ENCODE measurements at regions not wholly inside any gene's neighbourhood (a gene's known extent, or its start where the extent isn't known, plus 50 kb on each side); places are given as distances from the start of the nearest gene placed in this dataset.

- TF ChIP-seq PBX3 (CRISPR knock-in tag; IDR thresholded peaks at IDR 0.05) (no peak), ZNF561 (tag by site-specific recombination; IDR thresholded peaks at IDR 0.05; ENCODE audit: borderline replicate concordance) (no peak), IKZF3 (tag by site-specific recombination; IDR thresholded peaks at IDR 0.05) (no peak), ZNF677 (tag by site-specific recombination; IDR thresholded peaks at IDR 0.05) (no peak), SCRT2 (tag by site-specific recombination; IDR thresholded peaks at IDR 0.05) (no peak), PRDM4 (tag by site-specific recombination; IDR thresholded peaks at IDR 0.05) (no peak), ZNF549 (tag by site-specific recombination; IDR thresholded peaks at IDR 0.05) (no peak), ZIC2 (tag by site-specific recombination; IDR thresholded peaks at IDR 0.05) (peak; percentile 32), ZNF157 (tag by site-specific recombination; IDR thresholded peaks at IDR 0.05) (no peak), ZNF707 (tag by site-specific recombination; IDR thresholded peaks at IDR 0.05) (no peak), ZNF404 (tag by site-specific recombination; IDR thresholded peaks at IDR 0.05) (no peak), ZNF558 (tag by site-specific recombination; IDR thresholded peaks at IDR 0.05) (no peak), YY1 (tag by site-specific recombination; IDR thresholded peaks at IDR 0.05) (no peak), RBAK (tag by site-specific recombination; IDR thresholded peaks at IDR 0.05) (no peak), SP2 (tag by site-specific recombination; IDR thresholded peaks at IDR 0.05) (no peak), ZNF830 (tag by site-specific recombination; IDR thresholded peaks at IDR 0.05; ENCODE audit: low read depth) (no peak), OSR2 (tag by site-specific recombination; IDR thresholded peaks at IDR 0.05) (peak; percentile 66), ZNF133 (tag by site-specific recombination; IDR thresholded peaks at IDR 0.05) (no peak), REST (tag by site-specific recombination; IDR thresholded peaks at IDR 0.05) (no peak), HOXC10 (CRISPR knock-in tag; IDR thresholded peaks at IDR 0.05) (no peak), ZNF629 (tag by site-specific recombination; IDR thresholded peaks at IDR 0.05) (peak; percentile 59), ZNF521 (tag by site-specific recombination; IDR thresholded peaks at IDR 0.05) (no peak), ZNF175 (tag by site-specific recombination; IDR thresholded peaks at IDR 0.05) (no peak), ZSCAN16 (tag by site-specific recombination; IDR thresholded peaks at IDR 0.05) (no peak), ZNF660 (tag by site-specific recombination; IDR thresholded peaks at IDR 0.05) (0 out of 2 replicates have a peak, but pooled peaks have one; percentile 46), ZNF391 (tag by site-specific recombination; IDR thresholded peaks at IDR 0.05; ENCODE audit: borderline replicate concordance, low read depth) (no peak), PRDM10 (tag by site-specific recombination; IDR thresholded peaks at IDR 0.05) (no peak), ZNF10 (tag by site-specific recombination; IDR thresholded peaks at IDR 0.05) (no peak), ZNF350 (tag by site-specific recombination; IDR thresholded peaks at IDR 0.05) (no peak), ZNF214 (tag by site-specific recombination; IDR thresholded peaks at IDR 0.05; ENCODE audit: borderline replicate concordance) (no peak), ZNF394 (tag by site-specific recombination; IDR thresholded peaks at IDR 0.05; ENCODE audit: borderline replicate concordance) (no peak; the same call in 1 of the 2 replicates)
Measured at GRCh38 chr12:75635606-75636444, 124.4 kb upstream of the KRR1 start (continued).
